Activated CD8-positive, alpha-beta memory T cell treated with anti-CD3 and anti-CD28 coated beads for 36 hours (primary cell): ENCODE measurements at regions not wholly inside any gene's neighbourhood (a gene's known extent, or its start where the extent isn't known, plus 50 kb on each side); places are given as distances from the start of the nearest gene placed in this dataset.
"Not testable (repeated sequence)": the region's sequence is repeated elsewhere in the genome, so short reads cannot be mapped to it uniquely, and the experiment has no call there.

ENCODE experiments used
- CTCF ChIA-PET: fragments of 350-600 bp; sonication (Branson Sonifier 250); formaldehyde crosslinking; loops from one replicate; lab custom pipeline; 2021; ENCODE audit warnings: antibody characterized with exemption; lab: Charles Lee
- POLR2A ChIA-PET: fragments of 350-600 bp; sonication (Branson Sonifier 250); formaldehyde crosslinking; loops from one replicate; lab custom pipeline; 2021; ENCODE audit warnings: antibody characterized with exemption; lab: Charles Lee

- CTCF ChIA-PET: no interaction called here
These were observed 59.2 kb downstream of the EMX2 start for GRCh38 chr10:117601716-117602115.

GRCh38 chr10:117603081-117603480 is 60.5 kb downstream of the EMX2 start:
- ChIA-PET CTCF (interaction anchor here (0.6 kb wide), 1 partner anchor 642 kb away, joined by 3 read pairs; no protein-coding TSS in a partner anchor), POLR2A (no interaction called here)

More at GRCh38 chr10:117601716-117602115, 59.2 kb downstream of the EMX2 start:
- POLR2A ChIA-PET: no interaction called here

- ChIA-PET CTCF (interaction anchor here (0.6 kb wide), 1 partner anchor 643 kb away, joined by 3 read pairs; no protein-coding TSS in a partner anchor), POLR2A (no interaction called here)
These were observed 61.2 kb downstream of the EMX2 start for GRCh38 chr10:117603726-117604125.

- ChIA-PET CTCF (no interaction called here), POLR2A (no interaction called here)
These were observed 66.7 kb downstream of the EMX2 start for GRCh38 chr10:117609095-117609795.

DNA sequence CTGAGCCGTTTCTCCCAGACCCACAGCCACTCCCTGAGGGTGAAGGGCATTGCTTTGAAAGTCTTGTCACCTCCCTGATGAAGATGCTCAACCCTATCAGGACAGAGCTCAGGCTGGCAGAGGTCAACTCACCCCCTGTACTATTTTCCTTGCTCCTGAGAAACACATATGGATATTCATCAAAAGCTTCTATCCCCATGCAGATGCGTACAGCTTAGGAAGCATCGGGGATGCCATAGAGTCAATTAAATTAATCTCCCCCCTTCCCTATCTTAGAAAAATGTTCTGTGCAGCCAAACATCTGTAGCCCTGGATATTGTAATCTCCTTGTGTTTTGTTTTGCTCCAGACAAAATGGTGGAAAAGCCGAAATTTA is 67.2 kb downstream of the EMX2 start:
- CTCF ChIA-PET: no interaction called here

GRCh38 chr10:117610321-117610720 is 67.8 kb downstream of the EMX2 start:
- ChIA-PET CTCF (no interaction called here), POLR2A (no interaction called here)

More for the DNA sequence above, 67.2 kb downstream of the EMX2 start:
- POLR2A ChIA-PET: no interaction called here

- ChIA-PET POLR2A (no interaction called here), CTCF (no interaction called here)
These were observed 69.6 kb downstream of the EMX2 start for GRCh38 chr10:117612113-117612512.

DNA sequence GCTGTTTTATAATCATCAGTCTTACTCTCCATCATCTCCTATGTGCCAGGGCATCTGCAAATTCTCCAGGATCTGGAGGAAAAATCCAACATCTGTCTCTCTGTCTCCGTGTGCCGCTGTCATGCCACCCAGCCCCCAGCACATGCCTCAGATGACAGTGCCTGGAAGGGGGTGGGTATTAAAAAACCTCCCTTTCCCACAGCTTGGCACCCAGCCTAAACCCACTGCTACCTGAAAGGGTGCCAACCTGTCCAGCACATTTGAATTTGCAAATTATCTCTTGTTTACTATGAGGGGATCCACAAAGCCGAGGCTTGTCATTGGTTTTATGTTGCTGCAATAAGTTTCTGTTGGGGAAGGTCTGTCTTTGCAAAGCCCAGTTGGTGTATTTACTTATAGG is 73.1 kb downstream of the EMX2 start:
- CTCF ChIA-PET: no interaction called here
- POLR2A ChIA-PET: interaction anchor here (0.6 kb wide), 1 partner anchor 210 kb away, joined by 9 read pairs; no protein-coding TSS in a partner anchor

- ChIA-PET POLR2A (no interaction called here), CTCF (no interaction called here)
These were observed 73.6 kb downstream of the EMX2 start for GRCh38 chr10:117616179-117616578.

- ChIA-PET POLR2A (no interaction called here), CTCF (interaction anchor here (0.6 kb wide), 1 partner anchor 1073 kb away, joined by 3 read pairs; no protein-coding TSS in a partner anchor)
These were observed 74.5 kb downstream of the EMX2 start for GRCh38 chr10:117617086-117617485.

GRCh38 chr10:117617659-117618058 is 75.1 kb downstream of the EMX2 start:
- POLR2A ChIA-PET: no interaction called here
- CTCF ChIA-PET: interaction anchor here (0.6 kb wide), 1 partner anchor 1074 kb away, joined by 3 read pairs; no protein-coding TSS in a partner anchor

- ChIA-PET CTCF (no interaction called here), POLR2A (no interaction called here)
These were observed 76.7 kb downstream of the EMX2 start for GRCh38 chr10:117619223-117619622.

GRCh38 chr10:117619707-117620405 is 77.3 kb downstream of the EMX2 start:
- POLR2A ChIA-PET: no interaction called here

GRCh38 chr10:117621196-117621595 is 78.7 kb downstream of the EMX2 start:
- ChIA-PET POLR2A (no interaction called here), CTCF (no interaction called here)

More at GRCh38 chr10:117619707-117620405, 77.3 kb downstream of the EMX2 start:
- CTCF ChIA-PET: no interaction called here

- ChIA-PET POLR2A (no interaction called here), CTCF (no interaction called here)
These were observed 79.4 kb downstream of the EMX2 start for GRCh38 chr10:117621795-117622420.

- ChIA-PET CTCF (no interaction called here), POLR2A (no interaction called here)
These were observed 80.1 kb downstream of the EMX2 start for GRCh38 chr10:117622471-117623184.

DNA sequence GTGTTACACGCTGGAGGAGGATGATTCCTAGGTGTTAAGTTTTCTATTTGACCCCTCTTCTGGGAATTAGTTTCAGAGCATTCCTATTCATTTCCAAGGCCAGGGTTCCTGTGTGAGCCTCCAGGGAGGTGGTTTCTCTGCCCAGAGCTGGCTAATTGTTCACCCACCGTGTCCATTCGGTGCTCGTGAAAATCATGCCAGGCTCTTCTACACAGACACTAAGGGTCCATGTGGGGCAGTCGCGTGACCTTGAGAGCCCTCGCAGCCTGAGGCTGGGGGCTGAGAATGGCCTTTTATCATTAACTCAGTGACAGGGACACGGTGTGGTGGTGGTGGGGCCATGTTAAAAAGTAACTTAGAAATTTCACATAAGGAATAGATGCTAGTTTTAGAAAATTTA is 83.7 kb downstream of the EMX2 start:
- POLR2A ChIA-PET: no interaction called here
- CTCF ChIA-PET: no interaction called here

DNA sequence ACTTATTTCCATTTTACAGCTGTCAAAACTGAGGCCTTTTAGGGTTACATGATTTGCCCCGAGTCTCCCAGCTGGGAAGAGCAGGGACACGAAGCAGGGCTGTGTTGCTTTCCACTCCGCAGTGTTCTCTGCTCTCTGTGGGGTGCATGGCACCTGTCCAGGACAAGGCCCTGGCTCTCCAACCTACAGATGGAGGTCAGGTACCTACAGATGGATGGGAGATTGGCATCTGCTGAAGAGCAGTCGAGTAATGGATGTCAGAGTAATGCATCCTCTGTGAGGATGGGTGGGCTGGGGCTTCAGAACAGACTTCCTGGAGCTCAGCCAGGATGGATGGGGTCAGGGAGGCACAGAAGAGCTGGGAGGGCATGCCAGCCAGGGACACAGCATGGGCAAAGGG is 85.0 kb downstream of the EMX2 start:
- ChIA-PET CTCF (no interaction called here), POLR2A (no interaction called here)

DNA sequence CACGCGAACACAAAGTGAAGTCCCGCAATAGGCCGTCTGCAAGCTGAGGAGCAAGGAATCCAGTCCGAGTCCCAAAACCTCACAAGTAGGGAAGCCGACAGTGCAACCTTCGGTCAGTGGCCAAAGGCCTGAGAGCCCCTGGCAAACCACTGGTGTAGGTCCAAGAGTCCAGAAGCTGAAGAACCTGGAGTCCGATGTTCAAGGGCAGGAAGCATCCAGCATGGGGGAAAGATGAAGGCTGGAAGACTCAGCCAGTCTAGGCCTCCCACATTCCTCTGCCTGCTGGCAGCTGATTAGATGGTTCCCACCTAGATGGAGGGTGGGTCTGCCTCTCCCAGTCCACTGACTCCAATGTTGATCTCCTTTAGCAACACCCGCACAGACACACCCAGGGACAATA is 87.2 kb downstream of the EMX2 start:
- POLR2A ChIA-PET, CTCF ChIA-PET: not testable (repeated sequence)
